Endothelial cell of umbilical vein (primary cell): ENCODE measurements at regions not wholly inside any gene's neighbourhood (a gene's known extent, or its start where the extent isn't known, plus 50 kb on each side); places are given as distances from the start of the nearest gene placed in this dataset.
"Not testable (repeated sequence)": the region's sequence is repeated elsewhere in the genome, so short reads cannot be mapped to it uniquely, and the experiment has no call there.

Source experiments
- FOS ChIP-seq: IDR thresholded peaks from 2 replicates; pipeline ENCODE4 v1.6.1; 2011; ENCODE audit warnings: mild to moderate bottlenecking, low read length, moderate library complexity, borderline replicate concordance; ENCODE audit not compliant: insufficient read depth
- MYC ChIP-seq: IDR thresholded peaks from one replicate; pipeline ENCODE4 v1.6.1; 2011; ENCODE audit warnings: mild to moderate bottlenecking, low read depth, low read length
- TF ChIP-seq, protein P1 (sequence below), 2 donors: IDR thresholded peaks; 1 replicate in 1 of 2; 2 replicates in 1 of 2; pipeline ENCODE4 v1.5.1; 2011; ENCODE audit warnings: low read length in 2 of 2, mild to moderate bottlenecking in 2 of 2, moderate library complexity in 2 of 2, control low read depth in 1 of 2, inconsistent platforms in 1 of 2, low read depth in 1 of 2; ENCODE audit not compliant: insufficient read depth in 1 of 2; ENCODE audit errors: extremely low read depth in 1 of 2

DNA sequence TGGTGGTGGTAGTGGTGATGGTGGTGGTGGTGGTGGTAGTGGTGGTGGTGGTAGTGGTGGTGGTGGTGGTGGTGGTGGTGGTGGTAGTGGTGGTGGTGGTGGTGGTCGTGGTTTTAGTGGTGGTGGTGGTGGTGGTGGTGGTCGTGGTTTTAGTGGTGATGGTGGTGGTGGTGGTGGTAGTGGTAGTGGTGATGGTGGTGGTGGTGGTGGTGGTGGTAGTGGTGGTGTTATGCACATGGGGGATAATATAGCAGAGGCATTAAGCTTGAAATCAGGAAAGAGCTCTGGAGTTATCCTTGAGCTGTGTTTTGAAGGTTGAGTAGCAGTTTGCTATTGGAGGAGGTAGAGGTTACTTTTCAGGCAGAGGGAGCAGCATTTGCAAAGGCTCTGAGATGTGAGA is 94.6 kb upstream of the TPTE start:
- not testable (repeated sequence) for TF ChIP-seq FOS, MYC
- TF ChIP-seq, protein P1, sequence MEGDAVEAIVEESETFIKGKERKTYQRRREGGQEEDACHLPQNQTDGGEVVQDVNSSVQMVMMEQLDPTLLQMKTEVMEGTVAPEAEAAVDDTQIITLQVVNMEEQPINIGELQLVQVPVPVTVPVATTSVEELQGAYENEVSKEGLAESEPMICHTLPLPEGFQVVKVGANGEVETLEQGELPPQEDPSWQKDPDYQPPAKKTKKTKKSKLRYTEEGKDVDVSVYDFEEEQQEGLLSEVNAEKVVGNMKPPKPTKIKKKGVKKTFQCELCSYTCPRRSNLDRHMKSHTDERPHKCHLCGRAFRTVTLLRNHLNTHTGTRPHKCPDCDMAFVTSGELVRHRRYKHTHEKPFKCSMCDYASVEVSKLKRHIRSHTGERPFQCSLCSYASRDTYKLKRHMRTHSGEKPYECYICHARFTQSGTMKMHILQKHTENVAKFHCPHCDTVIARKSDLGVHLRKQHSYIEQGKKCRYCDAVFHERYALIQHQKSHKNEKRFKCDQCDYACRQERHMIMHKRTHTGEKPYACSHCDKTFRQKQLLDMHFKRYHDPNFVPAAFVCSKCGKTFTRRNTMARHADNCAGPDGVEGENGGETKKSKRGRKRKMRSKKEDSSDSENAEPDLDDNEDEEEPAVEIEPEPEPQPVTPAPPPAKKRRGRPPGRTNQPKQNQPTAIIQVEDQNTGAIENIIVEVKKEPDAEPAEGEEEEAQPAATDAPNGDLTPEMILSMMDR (IDR thresholded peaks at IDR 0.05; ENCODE audit: extremely low read depth in 1 of 2, insufficient read depth in 1 of 2, low read depth in 1 of 2, low read length in 2 of 2): not testable (repeated sequence)
